ENCODE measurements at regions not wholly inside any gene's neighbourhood (a gene's known extent, or its start where the extent isn't known, plus 50 kb on each side); places are given as distances from the start of the nearest gene placed in this dataset.
"Not testable (repeated sequence)": the region's sequence is repeated elsewhere in the genome, so short reads cannot be mapped to it uniquely, and the experiment has no call there.

DNA sequence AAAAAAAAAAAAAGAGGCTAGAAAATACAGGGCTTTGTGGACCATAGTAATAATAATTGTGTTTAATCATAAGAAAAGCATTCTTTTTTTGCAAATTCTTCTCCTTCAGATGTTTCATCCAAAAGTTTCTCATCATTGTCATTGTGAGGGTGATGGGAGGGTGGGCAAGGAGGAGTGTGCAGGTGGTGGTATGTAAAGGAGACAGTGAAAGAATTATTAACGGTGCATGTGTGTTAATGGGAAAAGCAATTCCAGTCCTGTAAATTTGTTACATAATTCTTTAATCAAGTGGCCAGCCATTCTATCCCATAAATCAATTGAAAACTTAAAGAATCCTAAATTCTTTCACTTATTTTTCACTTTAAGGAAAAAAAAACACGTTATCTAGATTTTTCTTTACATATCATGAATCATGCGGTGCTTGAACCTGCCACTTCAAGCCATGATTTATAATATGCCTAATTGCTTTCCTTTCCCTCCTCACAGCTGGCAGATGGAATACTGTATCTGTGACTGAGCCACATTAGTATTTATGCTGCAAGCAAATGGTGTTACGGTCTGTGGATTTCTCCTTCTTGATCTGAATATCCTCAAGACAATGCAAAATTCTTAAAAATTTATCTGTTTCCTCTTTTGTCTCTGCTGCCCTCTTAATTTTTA, 318.5 kb downstream of the JRKL start:
- DNase-seq: no peak

DNA sequence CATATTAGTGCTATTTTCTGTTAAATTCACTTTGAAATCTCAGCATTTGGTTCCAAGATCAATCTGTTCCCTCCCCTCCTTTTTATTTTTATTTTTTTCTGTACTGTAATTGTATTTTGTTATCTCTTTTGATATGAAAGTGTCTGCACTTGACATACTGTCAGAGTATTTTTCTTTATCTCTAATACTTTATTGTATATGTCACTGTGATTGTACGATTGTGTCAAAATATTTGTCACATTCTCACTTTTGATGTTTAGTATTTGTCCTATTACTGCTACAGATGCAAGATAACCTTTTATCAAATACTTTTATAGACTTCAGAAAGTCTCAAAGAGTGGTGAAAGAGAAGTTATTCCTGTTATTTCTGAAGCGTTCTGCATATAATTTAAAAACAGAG, 323.5 kb downstream of the JRKL start:
- DNase-seq: no peak

DNA sequence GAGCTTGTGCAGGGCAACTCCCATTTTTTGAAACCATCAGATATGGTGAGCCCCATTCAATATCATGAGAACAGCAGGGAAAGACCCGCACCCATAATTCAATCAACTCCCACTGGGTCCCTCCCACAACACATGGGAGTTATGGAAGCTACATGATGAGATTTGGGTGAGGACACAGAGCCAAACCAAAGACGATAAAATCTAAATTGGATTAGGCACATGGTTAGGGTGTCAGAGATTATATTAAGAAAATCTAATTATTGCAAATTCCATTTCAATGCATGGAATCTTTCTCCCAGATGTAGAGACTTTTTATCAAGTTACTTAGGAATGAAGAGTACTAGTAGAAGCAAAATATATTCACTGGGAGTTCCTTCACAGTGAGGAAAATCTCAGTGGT, 324.9 kb downstream of the JRKL start:
- DNase-seq: no peak

DNA sequence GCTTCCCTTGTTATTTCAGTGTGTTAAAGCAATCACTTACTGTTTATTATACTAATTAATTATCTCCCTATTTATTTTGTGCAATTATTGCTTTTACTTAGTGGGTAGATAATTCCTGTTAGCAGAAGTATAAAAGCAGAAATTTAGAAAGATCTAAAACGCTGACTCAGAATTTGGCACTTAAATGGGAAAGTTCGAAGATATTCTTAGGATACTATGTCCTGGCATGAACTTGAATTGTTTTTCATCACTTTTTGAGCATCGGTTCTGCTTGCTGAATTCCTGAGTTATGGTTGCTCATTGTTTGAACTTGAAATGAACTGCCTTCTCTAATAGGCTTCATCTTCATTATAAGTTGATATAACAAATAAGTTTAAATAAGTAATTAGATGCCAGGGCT, 325.4 kb downstream of the JRKL start:
- no peak for DNase-seq

DNA sequence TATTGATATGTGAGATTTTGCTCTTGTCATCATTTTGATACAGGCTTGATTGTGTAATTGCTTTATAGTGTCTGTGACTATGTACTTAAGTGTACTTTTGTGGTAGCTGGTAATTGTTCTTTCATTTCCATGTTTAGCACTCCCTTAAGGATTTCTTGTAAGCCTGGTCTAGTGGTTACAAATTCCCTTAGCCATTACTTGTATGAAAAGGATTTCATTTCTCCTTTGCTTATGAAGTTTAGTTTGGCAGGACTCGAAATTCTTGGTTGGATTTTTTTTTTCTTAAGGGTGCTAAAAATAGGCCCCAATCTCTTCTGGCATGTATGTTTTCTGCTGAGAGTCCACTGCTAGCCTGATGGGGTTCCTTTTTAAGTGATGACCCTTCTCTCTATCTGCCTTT, 346.8 kb downstream of the JRKL start:
- DNase-seq: no peak

DNA sequence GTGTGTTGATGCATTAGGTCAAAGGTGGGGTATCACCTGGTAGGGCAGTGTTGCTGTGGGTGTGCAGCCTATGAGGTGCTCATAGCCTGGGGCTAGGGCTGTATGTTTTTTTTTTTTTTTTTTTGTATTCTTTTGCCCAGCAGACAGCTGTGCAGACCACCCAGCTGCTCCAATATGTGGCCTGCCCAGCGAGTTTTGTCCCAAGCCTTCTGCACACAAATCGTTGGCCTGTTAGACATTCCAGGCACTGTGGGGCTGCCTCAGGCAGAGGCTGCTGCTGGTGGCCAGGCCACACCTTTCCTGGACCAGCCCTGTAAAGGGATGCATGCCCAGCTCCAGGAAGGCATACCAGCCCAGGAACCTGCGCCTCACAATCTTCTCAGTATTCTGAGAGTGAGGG, 348.5 kb downstream of the JRKL start:
- DNase-seq: no peak

DNA sequence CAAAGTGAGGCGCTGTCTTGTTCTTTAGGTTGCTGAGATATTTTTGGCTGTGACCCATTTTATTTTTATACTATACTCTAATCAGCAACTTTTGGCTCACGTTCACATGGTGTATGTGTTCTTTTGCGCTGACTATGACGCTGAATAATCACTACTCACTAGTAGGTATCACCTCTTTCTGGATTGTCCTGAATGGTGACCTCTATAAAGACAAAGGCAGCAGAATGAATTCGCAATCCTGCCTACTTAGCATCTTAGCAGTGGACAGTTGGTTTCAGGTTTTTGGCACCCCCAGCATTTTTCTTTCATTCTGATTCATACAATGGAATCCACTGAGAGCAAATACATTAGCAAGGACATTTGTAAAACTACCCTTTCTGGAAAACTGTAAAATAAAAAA, 351.3 kb downstream of the JRKL start:
- DNase-seq: no peak

DNA sequence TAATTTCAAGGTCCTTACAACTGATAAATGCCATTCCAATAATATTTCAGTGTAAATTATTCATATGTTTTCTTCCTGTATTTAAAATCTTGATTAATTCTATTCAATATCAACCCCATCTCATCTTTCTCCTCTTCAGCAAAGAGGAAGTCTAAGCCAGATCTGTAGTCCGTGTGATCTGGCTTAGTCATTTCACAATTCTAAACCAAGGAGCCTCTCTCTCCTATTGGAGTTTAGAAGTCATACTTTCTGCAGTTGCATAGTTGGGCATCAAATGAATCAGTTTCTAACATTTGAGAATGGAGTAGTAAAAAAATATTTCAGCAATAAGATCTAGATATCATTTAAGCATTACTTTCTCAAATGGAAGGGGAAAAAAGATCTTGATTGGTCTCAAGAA, 354.9 kb downstream of the JRKL start:
- DNase-seq: no peak

DNA sequence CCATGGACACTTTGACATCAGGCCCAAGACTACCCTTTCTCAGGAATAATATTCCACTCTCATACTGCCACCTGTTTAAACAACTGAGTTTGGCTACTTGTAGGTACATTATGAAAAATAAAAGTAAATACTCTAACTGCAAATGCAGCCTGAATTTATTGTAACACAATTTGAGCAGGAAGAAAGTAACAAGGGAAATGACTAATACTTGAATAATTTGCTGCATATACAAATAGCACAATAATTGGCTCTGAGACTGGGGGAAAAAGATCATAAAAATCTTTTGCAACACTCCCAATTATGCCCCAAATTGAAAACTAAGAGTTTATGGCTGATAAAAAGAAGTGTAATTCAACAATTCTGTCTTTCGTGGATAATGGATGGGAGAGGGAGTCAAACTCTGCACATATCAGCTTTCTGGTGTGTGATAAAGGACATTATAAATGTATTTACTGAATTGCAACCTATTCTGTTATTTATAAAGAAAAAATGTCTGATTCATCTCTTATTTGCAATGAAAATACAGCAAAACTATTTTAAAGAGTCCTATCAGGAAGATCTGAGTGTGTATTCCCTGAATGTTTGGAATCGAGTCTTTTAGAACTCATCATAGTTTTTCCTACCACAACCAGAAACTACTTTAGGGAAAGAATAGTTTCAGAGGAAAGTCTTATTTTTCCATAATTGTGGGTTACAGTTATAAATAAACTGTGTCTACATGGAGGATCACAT, 359.0 kb downstream of the JRKL start:
- no peak for DNase-seq

DNA sequence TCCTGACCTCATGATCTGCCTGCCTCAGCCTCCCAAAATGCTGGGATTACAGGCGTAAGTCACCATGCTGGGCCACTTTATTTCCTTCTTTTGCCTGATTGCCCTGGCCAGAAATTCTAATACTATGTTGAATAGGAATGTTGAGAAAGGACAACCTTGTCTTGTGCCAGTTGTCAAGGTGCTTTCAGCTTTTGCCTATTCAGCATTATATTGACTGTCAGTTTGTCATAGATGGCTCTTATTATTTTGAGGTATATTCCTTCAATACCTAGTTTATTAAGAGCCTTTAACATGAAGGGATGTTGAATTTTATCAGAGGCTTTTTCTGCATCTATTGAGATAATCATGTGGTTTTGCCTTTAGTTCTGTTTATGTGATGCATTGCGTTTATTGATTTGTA, 362.0 kb downstream of the JRKL start:
- DNase-seq: not testable (repeated sequence)

DNA sequence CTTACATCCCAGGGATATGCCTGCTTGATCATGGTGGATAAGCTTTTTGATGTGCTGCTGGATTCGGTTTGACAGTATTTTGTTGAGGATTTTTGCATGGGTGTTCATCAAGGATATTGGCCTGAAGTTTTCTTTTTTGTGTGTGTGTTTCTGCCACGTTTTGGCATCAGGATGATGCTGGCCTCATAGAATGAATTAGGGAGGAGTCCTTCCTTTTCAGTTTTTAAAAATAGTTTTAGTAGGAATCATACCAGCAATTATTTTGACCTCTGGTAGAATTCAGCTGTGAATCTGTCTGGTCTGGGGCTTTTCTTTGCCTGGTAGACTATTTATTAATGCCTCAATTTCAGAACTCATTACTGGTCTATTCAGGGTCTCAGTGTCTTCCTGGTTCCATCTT, 362.4 kb downstream of the JRKL start:
- no peak for DNase-seq

DNA sequence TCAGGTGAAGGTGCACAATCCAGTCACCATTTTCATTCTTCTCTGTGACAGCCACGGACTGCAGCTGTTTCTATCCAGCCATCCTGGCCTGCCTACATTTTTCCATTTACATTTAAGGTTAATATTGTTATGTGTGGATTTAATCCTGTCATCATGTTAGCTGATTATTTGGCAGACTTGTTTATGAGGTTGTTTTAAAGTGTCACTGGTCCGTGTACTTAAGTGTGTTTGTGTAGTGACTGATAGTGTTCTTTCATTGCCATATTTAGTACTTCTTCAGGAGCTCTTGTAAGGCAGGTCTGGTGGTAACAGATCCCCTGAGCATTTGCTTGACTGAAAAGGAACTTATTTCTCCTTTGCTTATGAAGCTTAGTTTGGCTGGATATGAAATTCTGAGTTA, 364.2 kb downstream of the JRKL start:
- DNase-seq: no peak

DNA sequence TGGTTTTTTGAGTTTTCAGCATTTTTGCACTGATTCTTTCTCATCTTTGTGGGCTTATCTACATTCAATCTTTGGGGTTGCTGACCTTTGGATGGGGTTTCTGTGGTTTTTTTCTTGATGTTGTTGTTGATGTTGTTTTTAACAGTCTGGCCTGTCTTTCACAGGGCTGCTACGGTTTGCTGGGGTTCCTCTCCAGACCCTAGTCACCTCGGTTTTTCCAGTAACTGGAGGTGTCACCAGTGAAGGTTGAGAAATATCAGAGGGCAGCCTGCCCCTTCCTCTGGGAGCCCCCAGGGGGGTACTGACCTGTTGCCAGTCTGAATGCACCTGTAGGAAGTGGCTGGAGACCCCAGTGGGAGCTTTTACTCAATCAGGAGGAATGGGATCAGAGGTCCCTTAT, 365.4 kb downstream of the JRKL start:
- DNase-seq: no peak

DNA sequence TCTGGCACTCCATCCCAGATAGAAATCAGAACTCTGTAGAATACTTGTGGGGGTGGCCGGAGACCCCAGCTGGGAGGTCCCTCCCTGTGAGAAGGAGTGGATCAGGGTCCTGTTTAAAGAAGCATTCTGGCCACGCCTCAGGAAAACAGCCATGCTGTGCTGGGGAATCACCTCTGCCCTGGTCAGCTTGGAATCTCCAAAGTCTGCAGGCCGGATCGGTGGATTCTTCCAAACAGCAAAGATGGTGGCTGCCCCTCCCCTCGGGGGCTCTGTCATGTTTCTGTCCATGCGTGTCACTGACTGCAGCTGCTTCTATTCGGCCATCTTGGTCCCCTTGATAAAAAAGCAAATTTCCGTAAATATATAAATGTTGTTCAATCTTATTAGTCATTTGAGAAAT, 365.9 kb downstream of the JRKL start:
- no peak for DNase-seq

DNA sequence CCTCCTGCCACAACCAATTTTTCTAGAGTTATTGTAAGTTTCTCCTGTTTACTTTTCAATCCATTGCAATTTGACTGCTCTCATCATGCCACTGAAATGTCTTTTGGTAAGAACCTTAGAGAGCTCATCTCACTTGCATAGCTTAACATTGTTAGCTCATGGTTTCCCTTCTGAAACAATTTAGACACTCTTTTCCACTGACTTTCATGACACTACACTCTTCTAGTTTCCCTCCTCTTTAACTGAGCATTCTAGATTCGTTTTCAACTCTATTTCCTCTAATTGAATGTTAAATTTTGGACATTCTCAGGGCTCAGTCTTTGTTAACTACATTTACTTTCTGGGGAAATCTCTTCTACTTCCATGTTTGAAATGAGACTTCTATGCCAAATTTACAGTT, 369.1 kb downstream of the JRKL start:
- no peak for DNase-seq

DNA sequence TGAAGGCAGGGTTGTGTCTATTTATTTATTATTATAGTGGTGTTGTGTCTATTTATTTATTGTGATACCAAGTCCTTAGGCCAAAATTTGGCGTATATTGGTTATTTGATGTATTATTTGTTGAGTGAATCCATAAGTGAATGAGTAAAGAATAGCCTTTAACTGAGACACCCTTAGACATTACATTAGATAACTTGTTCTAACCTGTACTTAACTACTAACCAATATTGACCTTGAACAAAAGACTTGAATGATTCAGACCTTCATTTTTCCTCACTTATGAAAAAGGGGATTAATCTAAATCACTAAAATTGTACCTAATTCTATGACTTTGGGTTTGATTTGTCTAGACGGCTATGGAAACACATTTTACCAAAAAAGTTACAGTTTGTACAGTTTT, 370.5 kb downstream of the JRKL start:
- DNase-seq: no peak

DNA sequence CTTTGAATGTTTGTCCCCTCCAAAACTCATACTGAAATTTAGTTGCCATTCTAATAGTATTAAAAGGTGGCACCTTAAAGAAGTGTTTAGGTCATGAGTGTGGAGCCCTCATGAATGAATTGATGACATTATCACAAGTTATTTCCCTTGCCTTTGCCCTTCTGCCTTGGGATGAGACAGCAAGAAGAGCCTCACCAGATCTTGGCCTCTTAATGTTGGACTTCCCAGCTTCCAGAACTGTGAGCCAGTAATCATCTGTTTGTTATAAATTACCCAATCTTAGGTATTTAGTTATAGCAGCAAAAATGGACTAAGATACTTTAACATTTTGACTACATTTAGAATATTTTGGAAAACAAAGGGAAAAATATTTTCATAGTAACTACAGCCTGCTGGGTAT, 371.0 kb downstream of the JRKL start:
- DNase-seq: no peak

DNA sequence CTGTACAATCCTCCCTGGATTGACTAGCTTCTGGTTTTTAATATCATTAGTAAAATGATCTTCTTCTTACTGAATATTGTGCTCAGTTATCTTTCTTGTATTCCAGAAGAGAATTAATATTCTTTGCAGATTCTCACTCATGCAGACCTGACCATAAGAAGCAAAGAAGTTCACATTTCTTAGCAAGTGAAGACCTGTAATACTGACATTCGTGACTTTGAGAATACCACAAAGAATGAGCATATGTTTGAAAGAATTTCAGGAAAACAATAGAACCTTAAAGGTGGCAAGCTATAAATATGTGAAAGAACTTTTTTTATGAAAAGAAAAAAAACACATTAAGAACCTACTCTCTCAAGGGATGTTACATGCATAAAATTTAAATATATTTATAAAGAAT, 371.6 kb downstream of the JRKL start:
- no peak for DNase-seq

DNA sequence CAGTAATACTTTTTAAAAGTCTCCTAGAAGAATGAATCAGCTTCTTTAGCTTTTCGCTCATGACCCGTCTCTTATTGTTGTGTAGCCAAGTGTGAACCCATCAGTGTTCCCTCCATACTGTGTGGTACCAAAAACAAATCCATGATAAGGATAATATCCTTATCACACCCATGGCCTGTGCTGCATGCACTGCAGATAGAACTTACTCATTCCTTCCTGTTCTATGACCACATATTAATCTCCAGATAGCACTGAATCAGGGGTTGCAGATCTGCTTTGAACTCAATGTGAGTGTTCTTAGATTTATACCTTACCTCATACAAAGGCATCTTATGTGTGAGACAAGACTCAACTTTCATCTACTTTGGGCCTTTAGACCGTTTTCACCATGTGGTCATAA, 373.4 kb downstream of the JRKL start:
- no peak for DNase-seq

DNA sequence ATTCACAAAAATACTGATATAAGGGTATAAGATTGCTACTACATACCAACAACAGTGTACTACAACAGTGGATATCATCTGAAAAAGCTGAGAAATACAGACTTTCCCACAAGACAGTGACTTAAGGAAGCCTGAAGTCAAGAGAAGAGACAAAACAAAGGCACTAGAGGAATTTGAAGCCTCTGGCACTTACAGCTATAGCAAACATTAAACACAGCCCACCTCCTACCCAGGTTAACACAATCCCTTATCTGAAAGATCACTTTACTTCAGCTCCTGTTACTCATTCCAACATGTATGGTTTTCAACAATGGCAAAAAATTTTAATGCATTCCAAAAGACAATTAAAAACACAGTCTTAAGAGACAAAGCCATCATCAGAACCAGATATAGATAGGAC, 388.5 kb downstream of the JRKL start:
- DNase-seq: no peak

DNA sequence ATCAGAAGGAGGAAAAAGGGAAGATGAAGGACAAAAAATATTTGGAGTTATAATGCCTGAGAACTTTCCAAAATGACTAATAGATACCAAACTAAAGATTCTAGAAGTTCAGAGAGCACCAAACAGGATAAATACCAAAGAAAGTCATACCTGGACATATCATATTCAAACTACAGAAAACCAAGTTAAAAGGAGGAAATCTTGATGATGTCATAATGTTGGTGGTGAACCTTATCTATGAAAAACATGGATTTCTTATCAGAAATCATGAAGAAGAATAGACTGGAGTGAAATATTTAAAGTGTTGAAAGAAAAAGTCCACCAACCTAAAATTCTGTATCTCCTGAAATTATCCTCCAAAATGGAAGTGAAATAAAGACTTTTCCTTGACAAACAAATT, 389.2 kb downstream of the JRKL start:
- no peak for DNase-seq

DNA sequence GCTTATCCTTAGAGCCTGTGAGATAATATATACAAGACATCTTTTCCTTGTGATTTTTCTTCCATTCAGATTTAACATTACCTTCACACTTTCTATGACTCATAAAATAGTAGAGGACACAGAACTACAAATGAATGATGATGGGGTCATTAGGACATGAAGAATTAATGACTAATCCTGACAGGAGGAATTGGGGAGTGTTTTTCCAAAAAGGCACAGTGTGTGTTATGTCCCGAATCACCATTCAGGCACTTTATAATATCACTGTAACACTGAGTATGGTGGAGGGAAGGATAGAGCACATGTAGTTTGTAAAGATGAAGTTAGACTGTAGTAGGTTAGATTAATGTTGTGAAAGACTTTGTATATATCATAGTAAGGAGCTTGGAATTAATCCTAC, 391.3 kb downstream of the JRKL start:
- no peak for DNase-seq

DNA sequence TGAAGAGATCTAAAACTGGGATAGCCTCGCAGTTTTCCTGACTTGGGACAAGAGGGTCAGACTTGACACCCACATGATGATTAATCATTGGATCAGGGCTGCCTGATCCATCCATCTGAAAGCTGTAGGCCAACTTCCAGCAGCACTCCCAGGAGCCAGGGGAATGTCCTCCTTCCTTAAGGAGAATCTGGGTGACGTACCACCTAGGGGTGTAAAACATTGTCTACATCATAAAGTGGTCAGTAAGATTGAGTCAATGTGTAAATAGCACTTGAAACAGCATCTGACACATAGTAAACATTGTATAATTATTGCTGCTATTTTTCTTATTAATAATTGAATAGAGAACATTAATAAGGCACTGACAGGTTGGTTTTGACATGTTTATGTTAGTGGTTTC, 392.8 kb downstream of the JRKL start:
- no peak for DNase-seq

DNA sequence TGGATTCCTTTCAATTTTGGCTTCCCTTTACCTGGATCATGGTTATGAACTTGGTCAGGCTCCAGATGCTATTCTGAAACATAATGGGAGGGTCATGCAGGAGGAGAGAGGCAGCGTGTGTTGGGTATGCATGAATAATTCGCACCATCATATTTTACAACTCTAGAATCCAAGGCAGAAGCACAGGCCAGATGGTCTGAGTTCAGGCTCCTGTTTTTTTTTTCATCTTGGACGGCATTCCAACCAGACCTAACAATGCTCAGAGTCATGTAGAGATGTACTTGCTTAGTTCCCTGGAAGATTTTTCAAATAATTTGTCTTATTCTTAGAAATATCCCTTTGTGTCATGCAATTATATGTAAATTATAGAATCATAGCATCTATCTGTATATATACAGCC, 393.5 kb downstream of the JRKL start:
- no peak for DNase-seq

DNA sequence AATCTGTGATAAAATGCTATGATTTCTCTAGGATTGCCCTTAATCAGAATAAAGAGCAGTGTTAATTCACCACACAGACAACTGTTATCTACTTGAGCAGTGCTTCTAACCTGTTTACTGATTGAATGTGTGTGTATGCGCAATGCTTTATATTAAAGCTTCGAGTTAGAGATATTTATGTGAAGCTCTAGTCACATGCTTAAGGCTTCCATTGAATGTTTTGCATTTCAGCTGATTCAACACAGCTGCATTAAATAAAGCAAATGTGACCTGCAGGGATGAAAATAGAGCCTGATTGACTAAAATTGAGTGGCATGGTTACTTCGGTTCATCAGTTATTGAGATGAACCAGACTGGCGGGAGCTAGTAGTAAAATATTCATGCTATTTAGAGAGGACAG, 395.3 kb downstream of the JRKL start:
- no peak for DNase-seq
